SK-N-SH (cell line): ENCODE measurements at regions not wholly inside any gene's neighbourhood (a gene's known extent, or its start where the extent isn't known, plus 50 kb on each side); places are given as distances from the start of the nearest gene placed in this dataset.

Experiments used
- CTCF ChIA-PET: fragments of 300-600, 350-600 bp; formaldehyde crosslinking; extraction: SDS; loops from one replicate; lab custom pipeline; 2021; lab: Yijun Ruan, JAX
- POLR2A ChIA-PET: fragments of 350-600 bp; sonication (Branson Sonifier 250); formaldehyde crosslinking; extraction: SDS; loops from one replicate; lab custom pipeline; 2020; ENCODE audit warnings: antibody characterized with exemption, inconsistent platforms; lab: Yijun Ruan, JAX
- DNase-seq: peaks from one replicate; pipeline ENCODE4 v3.0.0; 2012
- H2AFZ ChIP-seq: fragments of 200-600 bp; sonication (generic); 2 replicates; pipeline ENCODE4 v1.8.1; 2016; ENCODE audit warnings: antibody characterized with exemption, mild to moderate bottlenecking, low read depth
- H3F3A ChIP-seq: fragments of 200-600 bp; sonication (generic); replicated peaks from 2 replicates; pipeline ENCODE3; 2016; ENCODE audit warnings: antibody characterized with exemption, mild to moderate bottlenecking; ENCODE audit not compliant: insufficient read depth
- H3K27ac ChIP-seq, 2 experiments: fragments of 200-500 bp in 1 of 2; fragments of 200-600 bp in 1 of 2; sonication (Bioruptor generic) in 1 of 2; sonication (generic), shearing (Covaris generic) in 1 of 2; 2 replicates each; pipeline versions ENCODE4 v1.5.1 to v1.6.1; 2014 to 2016; ENCODE audit warnings: low read depth in 2 of 2, inconsistent platforms in 1 of 2, low read length in 1 of 2, mild to moderate bottlenecking in 1 of 2, mixed read lengths in 1 of 2
- H3K27me3 ChIP-seq: fragments of 200-600 bp; sonication (generic), shearing (Covaris generic); 2 replicates; pipeline ENCODE4 v1.6.1; 2016; ENCODE audit warnings: mixed run types; ENCODE audit not compliant: insufficient read depth
- H3K36me3 ChIP-seq, 2 experiments: fragments of 200-500 bp in 1 of 2; fragments of 200-600 bp in 1 of 2; sonication (Bioruptor generic) in 1 of 2; sonication (generic) in 1 of 2; replicated peaks in 1 of 2; 2 replicates each; pipeline versions ENCODE3 to v1.5.1; 2014 to 2016; ENCODE audit warnings: low read length in 1 of 2, mild to moderate bottlenecking in 1 of 2; ENCODE audit not compliant: insufficient read depth in 2 of 2, control insufficient read depth in 1 of 2
- H3K4me1 ChIP-seq, 2 experiments: fragments of 200-500 bp in 1 of 2; fragments of 200-600 bp in 1 of 2; sonication (Bioruptor generic) in 1 of 2; sonication (generic), shearing (Covaris generic) in 1 of 2; 2 replicates each; pipeline versions ENCODE4 v1.5.1 to v1.6.1; 2014 to 2016; ENCODE audit warnings: low read depth in 1 of 2, low read length in 1 of 2, mixed run types in 1 of 2; ENCODE audit not compliant: insufficient read depth in 2 of 2, control insufficient read depth in 1 of 2
- H3K4me2 ChIP-seq: fragments of 200-600 bp; sonication (generic), shearing (Covaris generic); 2 replicates; pipeline ENCODE4 v1.6.1; 2017; ENCODE audit warnings: mixed run types
- H3K4me3 ChIP-seq, 2 experiments: fragments of 200-500 bp in 1 of 2; fragments of 200-600 bp in 1 of 2; sonication (Bioruptor generic) in 1 of 2; sonication (generic), shearing (Covaris generic) in 1 of 2; 2 replicates each; pipeline versions ENCODE4 v1.5.1 to v1.8.1; 2014 to 2016; ENCODE audit warnings: low read depth in 2 of 2, inconsistent platforms in 1 of 2, low read length in 1 of 2, mild to moderate bottlenecking in 1 of 2, mixed read lengths in 1 of 2, moderate library complexity in 1 of 2
- H3K79me2 ChIP-seq: fragments of 200-600 bp; sonication (generic); 2 replicates; pipeline ENCODE4 v1.8.1; 2017; ENCODE audit warnings: mild to moderate bottlenecking; ENCODE audit not compliant: insufficient read depth
- H3K9ac ChIP-seq: fragments of 200-600 bp; sonication (generic); 2 replicates; pipeline ENCODE4 v1.6.1; 2017; ENCODE audit warnings: mixed run types
- H3K9me2 ChIP-seq: fragments of 200-600 bp; sonication (generic); 2 replicates; pipeline ENCODE4 v1.6.1; 2017; ENCODE audit warnings: mixed run types
- H3K9me3 ChIP-seq: fragments of 200-600 bp; sonication (generic); 2 replicates; pipeline ENCODE4 v1.6.1; 2017; ENCODE audit warnings: mixed run types, mild to moderate bottlenecking, moderate library complexity
- H4K20me1 ChIP-seq: fragments of 200-600 bp; sonication (generic); 2 replicates; pipeline ENCODE4 v1.6.1; 2017; ENCODE audit warnings: mild to moderate bottlenecking, mixed run types; ENCODE audit not compliant: insufficient read depth
- EP300 ChIP-seq, 2 experiments: IDR thresholded peaks; 2 replicates each; pipeline versions ENCODE4 v1.4.0 to v1.6.1; 2012; ENCODE audit warnings: borderline replicate concordance in 1 of 2, low read depth in 1 of 2, low read length in 1 of 2
- EZH2phosphoT487 ChIP-seq: fragments of 200-600 bp; sonication (generic); IDR thresholded peaks from 2 replicates; pipeline ENCODE4 v1.6.1; 2017; ENCODE audit warnings: low read depth, mixed run types, mild to moderate bottlenecking, antibody characterized with exemption, moderate library complexity, borderline replicate concordance
- FOXJ3 ChIP-seq: sonication (generic); formaldehyde crosslinking; IDR thresholded peaks from 2 replicates; pipeline ENCODE4 v1.5.1; 2020; ENCODE audit warnings: mild to moderate bottlenecking, missing genetic modification reagents
- GABPA ChIP-seq: IDR thresholded peaks from 2 replicates; pipeline ENCODE4 v1.4.0; 2012; ENCODE audit warnings: low read depth, mild to moderate bottlenecking
- GATA2 ChIP-seq: sonication (generic); formaldehyde crosslinking; IDR thresholded peaks from 2 replicates; pipeline ENCODE4 v1.5.0; 2020; ENCODE audit warnings: mild to moderate bottlenecking, missing genetic modification reagents
- JUND ChIP-seq: IDR thresholded peaks from 2 replicates; pipeline ENCODE4 v1.4.0; 2012
- MAX ChIP-seq: IDR thresholded peaks from 2 replicates; pipeline ENCODE4 v1.4.0; 2012; ENCODE audit warnings: low read depth
- MEF2A ChIP-seq: IDR thresholded peaks from 2 replicates; pipeline ENCODE4 v1.4.0; 2012; ENCODE audit warnings: low read depth, borderline replicate concordance
- MXI1 ChIP-seq: IDR thresholded peaks from 2 replicates; pipeline ENCODE4 v1.6.1; 2012; ENCODE audit warnings: mild to moderate bottlenecking, low read depth, low read length, improper control_type of control experiment
- NRF1 ChIP-seq: IDR thresholded peaks from 2 replicates; pipeline ENCODE4 v1.6.1; 2012; ENCODE audit warnings: low read depth, mild to moderate bottlenecking, low read length
- PBX3 ChIP-seq: IDR thresholded peaks from 2 replicates; pipeline ENCODE4; 2012
- RAD21 ChIP-seq: IDR thresholded peaks from 2 replicates; pipeline ENCODE4 v1.6.1; 2012; ENCODE audit warnings: mild to moderate bottlenecking, low read length
- RFX5 ChIP-seq: IDR thresholded peaks from 2 replicates; pipeline ENCODE4 v1.6.1; 2012; ENCODE audit warnings: mild to moderate bottlenecking, improper control_type of control experiment, low read length
- RXRA ChIP-seq: IDR thresholded peaks from 2 replicates; pipeline ENCODE4 v1.4.0; 2012; ENCODE audit warnings: low read depth, mild to moderate bottlenecking, borderline replicate concordance
- USF1 ChIP-seq: IDR thresholded peaks from 2 replicates; pipeline ENCODE4 v1.4.0; 2012; ENCODE audit warnings: low read depth, borderline replicate concordance
- USF2 ChIP-seq: fragments of 150-350 bp; IDR thresholded peaks from 2 replicates; pipeline ENCODE4 v1.6.1; 2017; ENCODE audit warnings: antibody characterized with exemption, low read length, low read depth, borderline replicate concordance
- YY1 ChIP-seq: IDR thresholded peaks from 2 replicates; pipeline ENCODE4 v1.4.0; 2012; ENCODE audit warnings: low read depth, mild to moderate bottlenecking
- ZBTB33 ChIP-seq: IDR thresholded peaks from 2 replicates; pipeline ENCODE4 v1.4.0; 2012; ENCODE audit warnings: low read depth, borderline replicate concordance
- WGBS: methylation state at CpG from one replicate; pipeline ENCODE4 v1.1.6; 2017; ENCODE audit warnings: low lambda C conversion rate; 5-methylcytosine and 5-hydroxymethylcytosine counted together

GRCh38 chrX:80537096-80537495 is 116.8 kb downstream of the TENT5D start:
- H2AFZ ChIP-seq: no peak overlapping the region
- H3K9me3 ChIP-seq: no peaks in the 10 kb centered on the region
- WGBS: 0% methylated on average over 1 of the region's 1 CpG
- H3K4me3 ChIP-seq: no peak overlapping the region
- DNase-seq: no peak
- no peaks in the 10 kb centered on the region for H3K36me3 ChIP-seq
- H3K4me1 ChIP-seq: no peaks in the 10 kb centered on the region
- H3K79me2 ChIP-seq: no peaks in the 10 kb centered on the region
- no peaks in the 10 kb centered on the region for H3K9me2 ChIP-seq
- POLR2A ChIA-PET: no interaction called here
- no peak for TF ChIP-seq RAD21
- no peak for TF ChIP-seq MEF2A
- no peak for TF ChIP-seq USF1
- no peak for TF ChIP-seq PBX3
- TF ChIP-seq FOXJ3 (CRISPR knock-in tag): no peak
- no peak for TF ChIP-seq JUND
- no peak for TF ChIP-seq MAX
- no peak for TF ChIP-seq RXRA
- no peak for TF ChIP-seq GABPA
- no peak for TF ChIP-seq EZH2phosphoT487
- TF ChIP-seq NRF1: no peak
- no peak for TF ChIP-seq USF2
- TF ChIP-seq YY1: no peak
- no peak for TF ChIP-seq RFX5
- TF ChIP-seq EP300 (IDR thresholded peaks at IDR 0.05; ENCODE audit: borderline replicate concordance in 1 of 2, low read depth in 1 of 2, low read length in 1 of 2): no peak
- TF ChIP-seq MXI1: no peak
- TF ChIP-seq GATA2 (CRISPR knock-in tag): no peak
- TF ChIP-seq ZBTB33: no peak
- TF ChIP-seq, all 33 proteins: peak for 0
- CTCF ChIA-PET: no interaction called here
- no peak overlapping the region; a peak in 1 of 4 replicates for H3K27ac ChIP-seq
- H3K9ac ChIP-seq: no peak overlapping the region
- H4K20me1 ChIP-seq: no peaks in the 10 kb centered on the region
- H3F3A ChIP-seq: no peaks in the 10 kb centered on the region
- no peaks in the 10 kb centered on the region for H3K27me3 ChIP-seq
- no peak overlapping the region for H3K4me2 ChIP-seq
